ENCODE measurements at regions not wholly inside any gene's neighbourhood (a gene's known extent, or its start where the extent isn't known, plus 50 kb on each side); places are given as distances from the start of the nearest gene placed in this dataset.

- H3K27ac ChIP-seq, result no peak overlapping the region
- TF ChIP-seq POLR2A (IDR thresholded peaks at IDR 0.05) (no peak), POLR2AphosphoS5 (IDR thresholded peaks at IDR 0.05) (no peak), CTCF (IDR thresholded peaks at IDR 0.05) (no peak)
- no peak overlapping the region for H3K4me3 ChIP-seq
- no peak for DNase-seq (ENCODE audit: low spot score in 2 of 2)
- no peaks in the 10 kb centered on the region for H3K36me3 ChIP-seq
- no peaks in the 10 kb centered on the region for H3K9me3 ChIP-seq
- H3K4me1 ChIP-seq, result no peaks in the 10 kb centered on the region
- no peaks in the 10 kb centered on the region for H3K27me3 ChIP-seq
- intact Hi-C loops (cut with DNase I; ENCODE audit: low total_unique reads), result no loop called here
Measured at GRCh38 chr2:194271293-194271961, 1385.6 kb upstream of the SLC39A10 start.

- Histone ChIP-seq H3K4me1 (no peaks in the 10 kb centered on the region), H3K36me3 (no peaks in the 10 kb centered on the region), H3K27me3 (no peaks in the 10 kb centered on the region), H3K27ac (no peak overlapping the region), H3K4me3 (no peak overlapping the region), H3K9me3 (no peaks in the 10 kb centered on the region)
- TF ChIP-seq CTCF (IDR thresholded peaks at IDR 0.05) (no peak), POLR2AphosphoS5 (IDR thresholded peaks at IDR 0.05) (no peak), POLR2A (IDR thresholded peaks at IDR 0.05) (no peak)
- no peak for DNase-seq (ENCODE audit: low spot score in 2 of 2)
- intact Hi-C loops (cut with DNase I; ENCODE audit: low total_unique reads), result no loop called here
Measured at GRCh38 chr2:194270648-194271047, 1386.4 kb upstream of the SLC39A10 start.

- H3K27me3 ChIP-seq, result no peaks in the 10 kb centered on the region
- DNase-seq (ENCODE audit: low spot score in 2 of 2), result no peak
- no peak for TF ChIP-seq POLR2A (IDR thresholded peaks at IDR 0.05)
- TF ChIP-seq POLR2AphosphoS5 (IDR thresholded peaks at IDR 0.05), result no peak
- TF ChIP-seq CTCF (IDR thresholded peaks at IDR 0.05), result no peak
- H3K9me3 ChIP-seq, result no peaks in the 10 kb centered on the region
- intact Hi-C loops (cut with DNase I; ENCODE audit: low total_unique reads), result no loop called here
- no peak overlapping the region for H3K27ac ChIP-seq
- no peaks in the 10 kb centered on the region for H3K36me3 ChIP-seq
- no peaks in the 10 kb centered on the region for H3K4me1 ChIP-seq
- no peak overlapping the region for H3K4me3 ChIP-seq
Measured at GRCh38 chr2:194264586-194264985, 1392.4 kb upstream of the SLC39A10 start.

- intact Hi-C loops (cut with DNase I; ENCODE audit: low total_unique reads), result no loop called here
- H3K9me3 ChIP-seq, result peaks cover 0 to 3% of the 10 kb centered on the region in 2 donors
- no peaks in the 10 kb centered on the region for H3K36me3 ChIP-seq
- H3K27me3 ChIP-seq, result no peaks in the 10 kb centered on the region
- no peak overlapping the region for H3K27ac ChIP-seq
- no peak for TF ChIP-seq CTCF (IDR thresholded peaks at IDR 0.05)
- no peak for TF ChIP-seq POLR2AphosphoS5 (IDR thresholded peaks at IDR 0.05)
- no peak for TF ChIP-seq POLR2A (IDR thresholded peaks at IDR 0.05)
- no peaks in the 10 kb centered on the region for H3K4me1 ChIP-seq
- no peak overlapping the region for H3K4me3 ChIP-seq
- DNase-seq (ENCODE audit: low spot score in 2 of 2), result no peak
Measured at GRCh38 chr2:194260185-194260584, 1396.8 kb upstream of the SLC39A10 start.

GRCh38 chr2:194257095-194257494 is 1399.9 kb upstream of the SLC39A10 start:
- H3K9me3 ChIP-seq, result peaks cover 13 to 19% of the 10 kb centered on the region in 2 donors
- intact Hi-C loops (cut with DNase I; ENCODE audit: low total_unique reads), result no loop called here
- no peaks in the 10 kb centered on the region for H3K36me3 ChIP-seq
- TF ChIP-seq POLR2A (IDR thresholded peaks at IDR 0.05) (no peak), POLR2AphosphoS5 (IDR thresholded peaks at IDR 0.05) (no peak), CTCF (IDR thresholded peaks at IDR 0.05) (no peak)
- no peaks in the 10 kb centered on the region for H3K4me1 ChIP-seq
- H3K4me3 ChIP-seq, result no peak overlapping the region
- no peaks in the 10 kb centered on the region for H3K27me3 ChIP-seq
- no peak for DNase-seq (ENCODE audit: low spot score in 2 of 2)
- no peak overlapping the region for H3K27ac ChIP-seq

Data from breast epithelium (tissue), 4 donors.